CD4-positive, alpha-beta memory T cell (primary cell): ENCODE measurements at regions not wholly inside any gene's neighbourhood (a gene's known extent, or its start where the extent isn't known, plus 50 kb on each side); places are given as distances from the start of the nearest gene placed in this dataset.

Source experiments
- CTCF ChIA-PET: fragments of 350-600 bp; sonication (Branson Sonifier 250); formaldehyde crosslinking; loops from one replicate; lab custom pipeline; 2021; ENCODE audit warnings: inconsistent platforms; ENCODE audit not compliant: partially characterized antibody; lab: Charles Lee
- POLR2A ChIA-PET: fragments of 350-600 bp; sonication (Branson Sonifier 250); formaldehyde crosslinking; loops from one replicate; lab custom pipeline; 2021; ENCODE audit not compliant: partially characterized antibody; lab: Charles Lee
- DNase-seq, 5 donors: peaks; one replicate each; pipeline versions ENCODE4 v3.0.0 to v3.0.0-alpha.2; 2020 to 2022; ENCODE audit warnings: mixed read lengths in 1 of 5
- H3K27ac ChIP-seq: one replicate; pipeline ENCODE4 v1.7.0; 2013; ENCODE audit warnings: low read depth, low read length
- H3K27me3 ChIP-seq: 2 replicates; pipeline ENCODE4 v1.7.0; 2013; ENCODE audit warnings: mild to moderate bottlenecking, low read length, moderate library complexity; ENCODE audit not compliant: insufficient read depth
- H3K36me3 ChIP-seq: 2 replicates; pipeline ENCODE4 v1.7.0; 2013; ENCODE audit warnings: mild to moderate bottlenecking, low read length, moderate library complexity; ENCODE audit not compliant: insufficient read depth
- H3K4me1 ChIP-seq: 2 replicates; pipeline ENCODE4 v1.7.0; 2013; ENCODE audit warnings: mild to moderate bottlenecking, low read length, moderate library complexity; ENCODE audit not compliant: insufficient read depth
- H3K4me3 ChIP-seq, 2 donors: one replicate each; pipeline ENCODE4 v1.7.0; 2013; ENCODE audit warnings: low read length in 2 of 2, mild to moderate bottlenecking in 1 of 2
- H3K9me3 ChIP-seq, 2 donors: one replicate each; pipeline ENCODE4 v1.7.0; 2013; ENCODE audit warnings: low read length in 2 of 2, control low read depth in 1 of 2; ENCODE audit not compliant: control insufficient read depth in 1 of 2
- H3K27ac Mint-ChIP-seq, 7 donors: one replicate each; pipeline ENCODE4 v1.8.0; 2020 to 2021; ENCODE audit warnings: mixed read lengths in 7 of 7, mild to moderate bottlenecking in 6 of 7, inconsistent platforms in 3 of 7, moderate library complexity in 3 of 7
- H3K27me3 Mint-ChIP-seq, 2 donors: one replicate each; pipeline ENCODE4 v1.8.0; 2020 to 2021; ENCODE audit warnings: mixed read lengths in 2 of 2
- H3K36me3 Mint-ChIP-seq, 2 donors: one replicate each; pipeline ENCODE4 v1.8.0; 2020 to 2021; ENCODE audit warnings: mixed read lengths in 2 of 2, inconsistent platforms in 1 of 2, mild to moderate bottlenecking in 1 of 2
- H3K4me1 Mint-ChIP-seq, 4 donors: one replicate each; pipeline ENCODE4 v1.8.0; 2020 to 2021; ENCODE audit warnings: mixed read lengths in 4 of 4, mild to moderate bottlenecking in 1 of 4
- H3K4me3 Mint-ChIP-seq, 8 donors: one replicate each; pipeline ENCODE4 v1.8.0; 2020 to 2021; ENCODE audit warnings: mixed read lengths in 8 of 8, mild to moderate bottlenecking in 7 of 8, moderate library complexity in 6 of 8, inconsistent platforms in 3 of 8
- H3K9me3 Mint-ChIP-seq, 8 donors: one replicate each; pipeline ENCODE4 v1.8.0; 2020 to 2021; ENCODE audit warnings: mixed read lengths in 8 of 8, mild to moderate bottlenecking in 5 of 8, inconsistent platforms in 3 of 8, moderate library complexity in 1 of 8
- intact Hi-C: fragments of 100-400 bp; cut with micrococcal nuclease; formaldehyde crosslinking; loops from one replicate; pipeline ENCODE4 v1.15.1; 2023

DNA sequence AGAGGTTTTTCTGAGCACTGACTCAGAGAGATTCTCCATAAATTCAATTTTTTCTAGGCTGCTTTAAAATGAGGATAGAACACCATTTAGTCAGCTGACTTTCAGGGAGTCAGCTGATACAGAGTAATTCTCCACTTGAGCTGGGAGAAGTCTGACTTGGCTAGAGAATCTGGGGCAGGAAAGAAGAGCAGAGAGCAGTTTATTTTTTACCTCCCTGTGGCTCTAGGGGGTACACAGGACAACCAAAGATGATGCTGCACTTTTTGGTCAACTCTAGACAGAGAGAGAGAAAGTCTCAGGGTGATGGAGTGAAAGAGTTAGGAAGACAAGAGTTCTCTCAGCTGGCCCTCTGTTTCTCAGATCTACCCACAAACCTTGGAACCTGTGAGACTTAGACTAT, 67.3 kb upstream of the EED start:
- no peak for DNase-seq
- H3K27ac ChIP-seq, result no peak overlapping the region
- no peaks in the 10 kb centered on the region for H3K4me1 ChIP-seq
- Mint-ChIP-seq H3K27ac (no peak overlapping the region), H3K36me3 (no peaks in the 10 kb centered on the region), H3K4me3 (no peak overlapping the region), H3K27me3 (peaks cover 3 to 4% of the 10 kb centered on the region in 2 donors), H3K4me1 (peaks cover 4 to 9% (median 5%) of the 10 kb centered on the region in 4 donors), H3K9me3 (no peaks in the 10 kb centered on the region)
- ChIA-PET POLR2A (no interaction called here), CTCF (no interaction called here)
- no peaks in the 10 kb centered on the region for H3K27me3 ChIP-seq
- intact Hi-C loops, result loop anchor here (1.0 to 2.0 kb wide), 2 partner anchors 11 to 15 kb away; no protein-coding TSS in a partner anchor
- H3K36me3 ChIP-seq, result no peaks in the 10 kb centered on the region
- no peak overlapping the region for H3K4me3 ChIP-seq
- H3K9me3 ChIP-seq, result no peaks in the 10 kb centered on the region

DNA sequence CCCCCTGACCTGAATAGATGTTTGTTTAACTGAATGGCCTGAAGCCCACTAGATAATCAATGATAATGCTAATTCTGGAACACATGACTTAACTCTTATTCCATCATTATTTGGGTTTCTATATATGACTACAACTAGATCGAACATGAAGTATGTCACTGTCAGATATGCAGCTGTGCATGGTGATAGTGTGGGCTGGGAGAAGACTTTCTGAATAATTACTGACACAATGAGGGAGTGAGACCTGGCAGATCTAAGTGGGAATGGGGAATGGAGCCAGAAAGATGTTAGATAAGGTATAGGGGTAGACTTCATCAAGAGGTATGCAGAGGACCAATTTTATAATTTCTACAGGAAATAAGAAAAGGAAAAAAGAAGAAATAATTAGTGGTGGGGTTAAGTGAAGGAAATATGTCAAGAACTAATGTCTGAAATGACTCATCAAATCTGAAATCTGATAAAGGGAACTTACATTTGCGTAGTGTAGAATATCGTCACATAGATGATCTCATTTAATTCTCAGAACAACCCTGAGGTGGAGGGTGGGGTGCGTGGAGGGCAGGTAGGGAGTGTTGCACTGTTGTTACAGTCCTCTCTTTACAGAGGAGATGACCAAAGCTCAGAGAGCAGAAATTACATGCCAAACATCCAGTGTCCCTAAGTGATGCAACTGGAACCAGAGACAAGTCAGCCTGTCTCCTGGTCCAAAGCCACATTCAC, 68.2 kb upstream of the EED start:
- CTCF ChIA-PET, result interaction anchor here (1.4 kb wide), 1 partner anchor 43 kb away, joined by 3 read pairs; no protein-coding TSS in a partner anchor
- H3K27me3 ChIP-seq, result no peaks in the 10 kb centered on the region
- H3K4me1 Mint-ChIP-seq, result peaks cover 4 to 9% (median 5%) of the 10 kb centered on the region in 4 donors
- no peaks in the 10 kb centered on the region for H3K36me3 ChIP-seq
- no peak overlapping the region for H3K27ac Mint-ChIP-seq
- intact Hi-C loops, result loop anchor here (2.0 kb wide), 1 partner anchor 16 kb away; no protein-coding TSS in a partner anchor
- no peak overlapping the region for H3K4me3 Mint-ChIP-seq
- no peaks in the 10 kb centered on the region for H3K4me1 ChIP-seq
- H3K27ac ChIP-seq, result no peak overlapping the region
- H3K9me3 Mint-ChIP-seq, result no peaks in the 10 kb centered on the region
- H3K27me3 Mint-ChIP-seq, result peaks cover 3 to 4% of the 10 kb centered on the region in 2 donors
- no peaks in the 10 kb centered on the region for H3K36me3 Mint-ChIP-seq
- DNase-seq, result no peak
- H3K9me3 ChIP-seq, result no peaks in the 10 kb centered on the region
- POLR2A ChIA-PET, result no interaction called here
- no peak overlapping the region for H3K4me3 ChIP-seq

DNA sequence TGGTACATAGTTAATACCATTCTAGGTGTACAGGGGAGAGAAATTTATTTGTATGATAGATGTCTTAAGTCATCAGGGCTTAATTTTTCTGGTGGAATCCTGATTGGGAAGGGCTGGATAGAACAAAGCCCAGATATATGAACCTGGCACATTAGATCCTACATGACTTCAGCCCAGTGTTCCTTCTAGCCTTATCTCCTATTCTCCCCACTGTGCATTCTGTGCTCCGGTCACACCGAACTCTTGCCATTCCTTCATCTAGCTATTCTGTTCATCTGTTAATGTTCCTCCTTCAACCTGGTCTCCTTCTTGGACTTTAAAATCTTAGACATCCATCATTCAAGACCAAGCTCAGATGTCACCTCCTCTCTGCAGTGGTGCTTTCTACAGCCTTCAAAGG, 68.9 kb upstream of the EED start:
- no peaks in the 10 kb centered on the region for H3K9me3 ChIP-seq
- H3K4me3 ChIP-seq, result no peak overlapping the region
- H3K4me1 Mint-ChIP-seq, result peaks cover 4 to 9% (median 5%) of the 10 kb centered on the region in 4 donors
- CTCF ChIA-PET, result interaction anchor here (1.4 kb wide), 1 partner anchor 43 kb away, joined by 3 read pairs; no protein-coding TSS in a partner anchor
- H3K4me1 ChIP-seq, result no peaks in the 10 kb centered on the region
- no peaks in the 10 kb centered on the region for H3K36me3 Mint-ChIP-seq
- H3K27me3 Mint-ChIP-seq, result peaks cover 3 to 4% of the 10 kb centered on the region in 2 donors
- H3K36me3 ChIP-seq, result no peaks in the 10 kb centered on the region
- H3K9me3 Mint-ChIP-seq, result no peaks in the 10 kb centered on the region
- no peaks in the 10 kb centered on the region for H3K27me3 ChIP-seq
- intact Hi-C loops, result loop anchor here (2.0 kb wide), 1 partner anchor 17 kb away; no protein-coding TSS in a partner anchor
- no peak overlapping the region for H3K27ac Mint-ChIP-seq
- no peak for DNase-seq
- H3K4me3 Mint-ChIP-seq, result peak overlapping the region in 1 of 8 donors; percentile 53
- no peak overlapping the region for H3K27ac ChIP-seq
- POLR2A ChIA-PET, result no interaction called here

DNA sequence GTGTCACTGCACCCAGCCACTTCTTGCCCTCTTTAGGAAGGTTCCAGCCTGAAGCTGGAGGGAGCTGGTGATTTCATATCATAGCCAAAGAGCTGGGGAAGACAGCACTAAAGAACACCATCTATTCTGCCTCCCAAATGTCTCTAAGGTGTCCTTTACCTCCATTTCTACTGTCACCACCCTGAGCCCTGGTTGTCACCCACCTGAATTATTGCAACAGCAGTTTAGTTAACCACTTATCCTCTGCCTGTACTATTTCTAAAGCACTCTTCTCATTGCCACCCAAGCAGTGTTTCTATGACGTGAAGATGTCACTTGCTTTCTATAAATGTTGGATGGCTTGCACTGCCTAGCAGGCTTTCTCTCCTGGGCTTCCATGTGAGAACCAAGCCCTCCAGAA, 69.4 kb upstream of the EED start:
- H3K4me3 ChIP-seq, result no peak overlapping the region
- H3K36me3 ChIP-seq, result no peaks in the 10 kb centered on the region
- H3K27me3 ChIP-seq, result no peaks in the 10 kb centered on the region
- POLR2A ChIA-PET, result no interaction called here
- Mint-ChIP-seq H3K36me3 (no peaks in the 10 kb centered on the region), H3K27ac (no peak overlapping the region), H3K4me1 (peaks cover 4 to 9% (median 5%) of the 10 kb centered on the region in 4 donors), H3K27me3 (peaks cover 3 to 4% of the 10 kb centered on the region in 2 donors), H3K9me3 (no peaks in the 10 kb centered on the region), H3K4me3 (no peak overlapping the region)
- H3K9me3 ChIP-seq, result no peaks in the 10 kb centered on the region
- H3K4me1 ChIP-seq, result no peaks in the 10 kb centered on the region
- CTCF ChIA-PET, result interaction anchor here (1.4 kb wide), 1 partner anchor 44 kb away, joined by 3 read pairs; no protein-coding TSS in a partner anchor
- no peak overlapping the region for H3K27ac ChIP-seq
- intact Hi-C loops, result no loop called here
- DNase-seq, result no peak

DNA sequence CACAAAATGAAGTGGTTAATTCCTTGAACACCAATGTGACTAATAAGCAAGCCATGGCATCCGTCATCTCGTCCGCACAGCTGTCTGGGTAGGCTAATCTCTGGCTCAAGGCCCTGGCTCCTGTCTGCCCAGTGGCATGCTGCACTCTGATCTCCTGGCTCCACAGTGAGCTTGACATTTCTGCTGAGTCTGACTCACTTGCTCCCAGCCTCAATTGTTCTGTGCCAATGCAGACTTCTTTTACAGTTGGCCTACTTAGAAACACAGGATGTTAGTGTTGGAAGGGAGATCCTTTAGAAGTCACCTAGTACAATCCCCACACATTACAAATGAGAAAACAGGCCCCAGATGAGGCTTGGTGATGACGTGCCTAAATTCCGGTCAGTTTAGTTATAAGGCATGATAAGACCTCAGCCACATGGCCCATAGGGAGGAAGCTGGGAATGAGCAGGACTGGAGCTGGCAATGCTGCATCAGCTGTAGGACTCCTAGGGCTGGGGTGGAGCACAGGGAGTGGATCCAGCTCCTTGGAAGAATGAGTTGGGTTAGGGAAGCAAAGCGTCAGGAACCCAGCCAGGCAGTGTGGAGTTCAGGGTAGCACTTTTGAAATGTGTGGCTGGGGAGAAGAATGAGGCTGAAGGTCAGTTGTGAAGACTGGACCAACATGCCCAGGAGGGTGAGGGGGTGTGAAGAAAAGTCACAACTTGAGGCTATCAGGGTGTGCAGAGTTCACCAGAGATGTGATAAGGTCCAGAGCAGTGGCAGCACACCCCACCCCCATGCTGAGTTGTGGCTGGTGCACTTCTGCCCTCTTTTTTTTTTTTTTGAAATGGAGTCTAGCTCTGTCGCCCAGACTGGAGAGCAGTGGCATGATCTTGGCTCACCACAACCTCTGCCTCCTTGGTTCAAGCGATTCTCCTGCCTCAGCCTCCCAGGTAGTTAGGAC, 70.2 kb upstream of the EED start:
- Mint-ChIP-seq H3K9me3 (no peaks in the 10 kb centered on the region), H3K27ac (no peak overlapping the region), H3K27me3 (peaks cover 3 to 4% of the 10 kb centered on the region in 2 donors), H3K4me3 (no peak overlapping the region), H3K36me3 (no peaks in the 10 kb centered on the region), H3K4me1 (peaks cover 4 to 9% (median 5%) of the 10 kb centered on the region in 4 donors)
- no peaks in the 10 kb centered on the region for H3K4me1 ChIP-seq
- H3K27me3 ChIP-seq, result no peaks in the 10 kb centered on the region
- intact Hi-C loops, result no loop called here
- ChIA-PET POLR2A (no interaction called here), CTCF (no interaction called here)
- no peaks in the 10 kb centered on the region for H3K9me3 ChIP-seq
- no peaks in the 10 kb centered on the region for H3K36me3 ChIP-seq
- H3K4me3 ChIP-seq, result no peak overlapping the region
- no peak overlapping the region for H3K27ac ChIP-seq
- DNase-seq, result no peak

DNA sequence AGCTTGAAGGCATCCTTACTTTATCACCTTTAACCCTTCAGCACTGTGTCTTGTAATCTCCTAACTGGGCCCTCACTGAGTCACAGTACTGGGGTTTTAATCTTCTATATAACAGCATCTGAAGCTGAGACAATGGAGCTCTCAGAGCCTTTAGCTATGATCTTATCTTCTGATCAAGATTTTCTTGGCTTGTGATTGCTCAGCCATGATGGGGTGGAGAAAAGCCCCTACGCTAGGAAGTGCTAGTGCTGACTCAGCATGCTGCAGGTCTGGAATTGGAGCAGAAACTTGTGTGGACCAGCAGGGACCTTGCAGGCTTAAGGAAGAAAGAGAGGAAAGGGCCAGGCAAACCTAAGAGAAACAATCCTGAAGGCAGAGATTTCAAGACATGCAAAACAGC, 71.7 kb upstream of the EED start:
- Mint-ChIP-seq H3K27ac (no peak overlapping the region), H3K9me3 (no peaks in the 10 kb centered on the region), H3K4me3 (no peak overlapping the region), H3K36me3 (no peaks in the 10 kb centered on the region), H3K4me1 (peaks cover 4 to 9% (median 5%) of the 10 kb centered on the region in 4 donors), H3K27me3 (peaks cover 3 to 4% of the 10 kb centered on the region in 2 donors)
- no peak for DNase-seq
- H3K9me3 ChIP-seq, result no peaks in the 10 kb centered on the region
- no peak overlapping the region for H3K4me3 ChIP-seq
- intact Hi-C loops, result no loop called here
- H3K36me3 ChIP-seq, result no peaks in the 10 kb centered on the region
- CTCF ChIA-PET, result no interaction called here
- POLR2A ChIA-PET, result no interaction called here
- H3K27ac ChIP-seq, result no peak overlapping the region
- no peaks in the 10 kb centered on the region for H3K4me1 ChIP-seq
- no peaks in the 10 kb centered on the region for H3K27me3 ChIP-seq

DNA sequence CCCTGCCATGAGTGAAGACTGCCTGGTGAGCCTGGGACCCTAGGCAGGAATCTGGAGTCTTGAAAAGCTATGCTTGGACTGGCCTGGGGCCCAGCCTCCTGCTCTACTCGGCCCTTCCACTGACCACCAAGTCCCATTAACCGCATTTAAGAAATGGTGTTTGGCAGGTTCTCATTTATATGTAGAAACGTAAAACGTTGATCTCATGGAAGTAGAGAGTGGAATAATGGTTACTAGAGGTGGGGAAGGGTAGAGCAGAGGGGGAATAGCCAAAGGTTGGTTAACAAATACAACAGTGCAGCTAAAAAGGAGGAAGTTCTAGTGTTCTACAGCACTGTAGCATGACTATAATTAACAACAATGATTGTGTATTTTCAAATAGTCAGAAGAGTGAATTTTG, 72.9 kb upstream of the EED start:
- Mint-ChIP-seq H3K36me3 (no peaks in the 10 kb centered on the region), H3K9me3 (no peaks in the 10 kb centered on the region), H3K4me1 (peaks cover 4 to 8% (median 5%) of the 10 kb centered on the region in 4 donors), H3K27me3 (peaks cover 3 to 4% of the 10 kb centered on the region in 2 donors), H3K4me3 (no peak overlapping the region), H3K27ac (no peak overlapping the region)
- H3K27ac ChIP-seq, result no peak overlapping the region
- H3K9me3 ChIP-seq, result no peaks in the 10 kb centered on the region
- H3K27me3 ChIP-seq, result no peaks in the 10 kb centered on the region
- no peak for DNase-seq
- intact Hi-C loops, result no loop called here
- POLR2A ChIA-PET, result no interaction called here
- CTCF ChIA-PET, result no interaction called here
- no peaks in the 10 kb centered on the region for H3K4me1 ChIP-seq
- H3K4me3 ChIP-seq, result no peak overlapping the region
- H3K36me3 ChIP-seq, result no peaks in the 10 kb centered on the region
